ENCODE measurements at regions not wholly inside any gene's neighbourhood (a gene's known extent, or its start where the extent isn't known, plus 50 kb on each side); places are given as distances from the start of the nearest gene placed in this dataset.

- DNase-seq (ENCODE audit: low read depth in 2 of 2), result no peak
Observed at GRCh38 chr1:65679773-65680172, 112.9 kb upstream of the PDE4B start.

- DNase-seq (ENCODE audit: low read depth in 2 of 2), result no peak
Observed at GRCh38 chr1:65681096-65681495, 111.6 kb upstream of the PDE4B start.

- peak; percentile 57 to 65 for DNase-seq (ENCODE audit: low read depth in 2 of 2)
Observed at GRCh38 chr1:65687428-65688214, 105.1 kb upstream of the PDE4B start.

GRCh38 chr1:65688215-65688566 lies 104.5 kb upstream of the PDE4B start:
- no peak for DNase-seq (ENCODE audit: low read depth in 2 of 2)

GRCh38 chr1:65688848-65689247 lies 103.8 kb upstream of the PDE4B start:
- DNase-seq (ENCODE audit: low read depth in 2 of 2), result no peak

- no peak for DNase-seq (ENCODE audit: low read depth in 2 of 2)
Observed at GRCh38 chr1:65691152-65691900, 101.4 kb upstream of the PDE4B start.

GRCh38 chr1:65691972-65692371 lies 100.7 kb upstream of the PDE4B start:
- no peak for DNase-seq (ENCODE audit: low read depth in 2 of 2)

GRCh38 chr1:65694126-65694525 lies 98.6 kb upstream of the PDE4B start:
- DNase-seq (ENCODE audit: low read depth in 2 of 2), result no peak

GRCh38 chr1:65694933-65695332 lies 97.8 kb upstream of the PDE4B start:
- DNase-seq (ENCODE audit: low read depth in 2 of 2), result no peak

- DNase-seq (ENCODE audit: low read depth in 2 of 2), result no peak
Observed at GRCh38 chr1:65698590-65698989, 94.1 kb upstream of the PDE4B start.

- DNase-seq (ENCODE audit: low read depth in 2 of 2), result no peak
Observed at GRCh38 chr1:65703853-65704252, 88.8 kb upstream of the PDE4B start.

GRCh38 chr1:65704318-65704717 lies 88.4 kb upstream of the PDE4B start:
- no peak for DNase-seq (ENCODE audit: low read depth in 2 of 2)

- DNase-seq (ENCODE audit: low read depth in 2 of 2), result no peak
Observed at GRCh38 chr1:65717815-65718454, 74.8 kb upstream of the PDE4B start.

- DNase-seq (ENCODE audit: low read depth in 2 of 2), result no peak
Observed at GRCh38 chr1:65719391-65719790, 73.3 kb upstream of the PDE4B start.

- DNase-seq (ENCODE audit: low read depth in 2 of 2), result no peak
Observed at GRCh38 chr1:65722461-65722860, 70.2 kb upstream of the PDE4B start.

- DNase-seq (ENCODE audit: low read depth in 2 of 2), result no peak
Observed at GRCh38 chr1:65724151-65724550, 68.5 kb upstream of the PDE4B start.

GRCh38 chr1:65725064-65725463 lies 67.6 kb upstream of the PDE4B start:
- no peak for DNase-seq (ENCODE audit: low read depth in 2 of 2)

- DNase-seq (ENCODE audit: low read depth in 2 of 2), result no peak
Observed at GRCh38 chr1:65728504-65728903, 64.2 kb upstream of the PDE4B start.

- no peak for DNase-seq (ENCODE audit: low read depth in 2 of 2)
Observed at GRCh38 chr1:65729259-65729658, 63.4 kb upstream of the PDE4B start.

- DNase-seq (ENCODE audit: low read depth in 2 of 2), result no peak
Observed at GRCh38 chr1:65734979-65735378, 57.7 kb upstream of the PDE4B start.

GRCh38 chr1:65741993-65742392 lies 50.7 kb upstream of the PDE4B start:
- DNase-seq (ENCODE audit: low read depth in 2 of 2), result no peak

All from stimulated activated CD4-positive, alpha-beta T cell treated with anti-CD3 and anti-CD28 coated beads, Interleukin-15, amount 100 ng/mL, for 48 hours (primary cell).